ENCODE measurements at regions not wholly inside any gene's neighbourhood (a gene's known extent, or its start where the extent isn't known, plus 50 kb on each side); places are given as distances from the start of the nearest gene placed in this dataset.

DNA sequence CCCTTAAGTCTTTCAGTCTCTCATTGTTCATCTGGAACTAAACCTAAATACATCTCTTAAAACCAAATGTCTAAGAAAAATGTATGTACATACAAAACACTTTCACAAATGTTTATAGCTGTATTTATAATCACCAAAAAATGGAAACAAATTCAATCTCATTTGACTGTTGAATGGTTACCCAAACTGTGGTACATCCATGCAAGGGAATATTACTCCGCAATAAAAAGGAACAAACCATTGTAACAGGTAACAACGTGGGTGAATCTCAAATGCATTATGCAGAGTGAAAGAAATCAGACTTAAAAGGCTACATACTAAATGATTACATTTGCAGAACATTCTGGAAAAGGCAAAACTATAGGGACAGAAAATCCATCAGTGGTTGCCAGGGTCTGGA is 425.2 kb downstream of the COG6 start:
- no peak for ATAC-seq

DNA sequence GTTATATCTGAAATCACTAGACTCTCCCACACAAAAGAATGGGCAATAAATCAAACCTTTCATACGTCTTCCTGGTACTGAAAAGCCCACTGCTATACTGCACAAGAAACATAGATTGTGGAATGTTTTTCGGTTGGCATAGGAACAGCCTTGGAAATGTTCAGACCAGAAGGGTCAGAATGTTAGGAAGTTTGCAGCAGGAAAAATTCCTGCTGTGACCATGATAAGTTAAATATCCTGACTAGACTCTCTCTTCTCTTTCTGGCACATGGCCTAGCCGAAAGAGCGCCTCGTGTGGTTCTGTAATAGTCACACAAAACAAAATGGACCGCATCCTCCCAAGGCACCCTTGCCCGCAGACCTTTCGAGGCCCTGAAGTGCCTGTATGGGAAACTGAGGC is 427.2 kb downstream of the COG6 start:
- no peak for ATAC-seq

DNA sequence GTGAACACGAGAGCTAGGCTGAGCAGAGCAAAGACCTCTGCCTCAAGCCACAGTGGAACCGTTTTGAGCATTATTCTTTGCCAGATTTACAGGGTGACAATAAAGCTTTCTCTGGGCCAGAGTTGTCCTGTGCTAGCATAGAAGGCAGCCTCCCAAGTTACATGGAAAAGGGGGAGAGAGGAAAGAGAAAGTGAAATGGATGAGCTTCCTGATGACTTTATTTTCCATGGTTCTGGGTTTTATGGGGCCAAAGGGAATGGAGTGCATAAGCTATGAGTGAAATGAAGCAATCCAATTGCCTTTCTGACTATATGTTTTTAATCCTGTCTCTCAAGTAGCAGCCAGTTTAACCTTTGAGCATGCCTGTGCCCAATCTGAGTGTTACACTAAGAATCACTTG is 428.4 kb downstream of the COG6 start:
- no peak for ATAC-seq

DNA sequence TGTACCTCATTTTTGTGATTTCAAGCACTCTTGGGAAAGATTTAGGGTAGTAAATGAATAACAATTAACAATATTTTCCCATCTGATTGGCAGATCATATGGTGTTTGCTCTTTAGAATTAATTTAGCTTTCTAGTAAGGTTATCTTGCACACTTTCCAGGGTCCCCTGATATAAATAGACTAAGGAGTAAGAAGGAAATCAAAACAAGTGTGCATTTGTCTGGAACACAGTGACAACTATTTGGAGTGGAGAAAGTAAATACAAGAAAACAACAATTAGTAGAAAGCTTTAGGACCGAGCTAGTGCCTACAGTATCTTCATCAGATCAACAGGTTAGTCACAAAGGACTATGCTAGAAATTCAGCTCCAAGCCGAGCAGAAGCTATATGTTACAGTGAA is 429.5 kb downstream of the COG6 start:
- no peak for ATAC-seq

DNA sequence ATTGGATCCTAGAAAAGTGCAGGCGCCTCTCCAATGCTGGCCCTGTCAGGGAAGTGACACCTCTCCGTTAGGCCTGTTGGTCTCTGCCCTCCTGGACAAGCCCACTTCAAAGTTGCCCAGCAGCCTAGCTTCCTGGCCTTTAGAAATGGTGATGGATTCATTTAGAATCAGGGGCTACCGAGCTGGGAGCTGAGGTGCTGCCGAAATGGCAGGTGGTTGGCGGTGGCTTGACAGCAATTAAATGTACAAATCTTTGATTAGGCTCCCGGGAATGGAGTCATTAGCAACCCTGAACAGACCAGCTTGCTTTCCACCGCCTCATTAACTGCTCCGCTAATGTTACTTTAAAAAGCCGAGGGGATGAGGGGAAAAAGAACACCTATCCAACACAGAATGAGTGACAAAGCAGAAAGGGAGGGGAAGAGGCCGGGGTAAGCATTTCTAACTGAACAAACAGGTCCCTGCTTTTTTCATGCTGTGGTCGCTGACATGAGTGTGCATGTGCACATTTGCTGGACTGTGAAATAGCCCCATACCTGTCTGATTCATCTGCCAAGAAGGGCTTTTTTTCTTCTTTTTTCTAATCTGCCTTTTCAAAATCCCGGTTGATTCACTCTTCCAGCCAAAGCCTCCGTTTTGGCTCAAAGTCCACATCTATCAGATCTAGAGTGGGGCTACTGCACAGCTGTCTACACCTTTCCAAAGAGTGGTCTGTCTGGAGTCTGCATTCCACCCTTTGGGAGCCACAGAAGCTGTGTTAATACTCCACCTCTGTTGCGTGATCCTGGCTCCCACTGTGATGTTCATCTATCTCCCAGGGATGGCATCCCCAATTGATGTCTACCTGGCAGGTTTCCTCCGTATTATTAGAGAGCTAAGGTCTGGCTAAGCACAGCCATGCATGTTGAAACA is 431.9 kb downstream of the COG6 start:
- peak; percentile 54 for ATAC-seq

DNA sequence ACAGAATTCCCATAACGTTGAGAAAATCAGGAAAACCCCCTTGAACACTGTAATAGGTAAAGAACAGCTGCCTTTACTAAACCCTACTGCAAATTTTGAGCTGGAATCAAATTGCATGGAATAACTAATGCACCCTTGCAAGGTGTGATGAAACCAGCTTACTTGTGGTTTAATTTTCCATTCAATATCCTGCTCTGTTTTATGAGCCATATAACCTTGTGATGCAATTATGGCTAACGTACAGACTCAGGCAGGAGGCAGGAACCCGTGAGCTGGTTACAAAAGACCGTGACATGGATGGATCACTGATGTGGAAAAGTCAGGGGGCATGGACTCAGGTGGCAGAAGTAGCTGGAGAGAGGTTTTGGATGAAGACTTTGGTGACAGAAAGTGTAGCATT is 438.6 kb downstream of the COG6 start:
- peak; percentile 20 for ATAC-seq

DNA sequence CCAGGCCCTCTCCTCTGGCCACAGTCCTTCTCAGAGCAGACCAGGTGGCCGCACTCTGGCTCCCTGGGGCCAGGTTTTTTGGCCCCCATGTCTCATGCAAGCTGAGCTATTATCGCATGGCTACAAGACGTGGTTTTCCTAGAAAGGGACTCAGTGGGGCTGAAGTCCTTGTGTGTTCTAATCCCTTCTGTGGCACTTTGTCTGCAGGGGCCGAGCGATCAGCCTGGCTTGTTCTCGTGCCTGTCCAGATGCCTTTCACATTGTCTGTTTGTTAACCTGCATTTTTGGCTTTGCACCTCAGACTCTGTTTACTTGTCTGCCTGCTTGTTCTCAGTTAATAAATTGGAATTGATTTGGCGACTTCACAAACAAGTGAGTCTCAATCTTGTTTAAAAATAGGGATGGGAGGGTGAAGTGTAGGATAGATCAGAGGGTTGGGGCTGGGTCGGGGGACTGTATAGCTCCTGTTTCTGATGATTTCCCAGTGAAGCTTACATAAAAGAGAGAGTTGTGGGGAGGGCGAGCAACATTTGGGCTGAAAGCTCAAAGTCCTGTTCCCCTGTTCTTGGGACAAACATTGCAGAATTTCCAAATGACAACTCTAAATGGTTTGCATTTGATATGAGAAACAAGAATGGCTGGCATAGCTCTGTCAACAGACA is 440.4 kb downstream of the COG6 start:
- no peak for ATAC-seq

DNA sequence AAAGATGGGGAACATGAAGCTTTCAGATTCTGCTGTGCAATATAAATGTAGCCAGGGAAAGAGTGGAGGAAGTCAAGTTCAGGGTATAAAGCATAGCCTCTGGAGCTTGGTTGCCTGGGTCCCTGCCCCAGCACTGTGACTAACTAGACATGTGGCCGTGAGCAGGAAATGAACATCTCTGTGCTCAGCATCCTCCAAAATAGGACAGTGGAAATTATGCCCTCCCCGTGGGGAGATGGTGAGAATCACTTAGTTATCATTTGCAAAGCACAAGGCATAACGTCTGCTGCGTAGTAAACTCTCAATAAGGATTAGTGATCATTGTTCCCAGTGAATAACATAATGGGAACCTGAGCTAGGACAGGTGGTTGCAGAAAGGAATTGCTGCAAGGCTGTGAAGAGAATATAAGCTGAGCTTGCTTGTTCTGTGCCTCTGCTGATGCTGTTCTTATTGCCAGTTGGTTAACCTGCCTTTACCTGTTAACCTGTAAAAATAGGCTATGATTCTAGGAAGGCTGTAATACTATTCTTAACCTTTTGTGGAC is 441.0 kb downstream of the COG6 start:
- ATAC-seq: peak; percentile 48

DNA sequence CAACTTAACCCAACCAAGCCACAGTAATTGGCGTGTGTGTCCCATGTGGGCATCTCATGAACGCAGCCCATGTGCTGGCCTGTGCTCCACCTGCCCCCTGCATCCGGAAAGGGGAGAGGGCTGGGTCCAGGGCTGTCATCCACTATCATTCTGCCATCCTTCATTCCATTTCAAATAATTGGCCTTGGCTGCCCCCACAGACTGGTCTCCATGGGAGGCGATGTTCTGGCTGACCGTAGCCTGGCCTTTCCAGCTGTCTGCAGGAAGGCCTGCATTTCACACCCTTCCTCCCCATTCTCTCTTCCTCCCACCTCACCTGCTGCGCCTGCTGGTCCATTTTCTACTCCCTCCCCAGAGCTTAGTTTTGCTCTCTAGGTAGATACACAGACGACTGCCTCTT is 442.8 kb downstream of the COG6 start:
- no peak for ATAC-seq

DNA sequence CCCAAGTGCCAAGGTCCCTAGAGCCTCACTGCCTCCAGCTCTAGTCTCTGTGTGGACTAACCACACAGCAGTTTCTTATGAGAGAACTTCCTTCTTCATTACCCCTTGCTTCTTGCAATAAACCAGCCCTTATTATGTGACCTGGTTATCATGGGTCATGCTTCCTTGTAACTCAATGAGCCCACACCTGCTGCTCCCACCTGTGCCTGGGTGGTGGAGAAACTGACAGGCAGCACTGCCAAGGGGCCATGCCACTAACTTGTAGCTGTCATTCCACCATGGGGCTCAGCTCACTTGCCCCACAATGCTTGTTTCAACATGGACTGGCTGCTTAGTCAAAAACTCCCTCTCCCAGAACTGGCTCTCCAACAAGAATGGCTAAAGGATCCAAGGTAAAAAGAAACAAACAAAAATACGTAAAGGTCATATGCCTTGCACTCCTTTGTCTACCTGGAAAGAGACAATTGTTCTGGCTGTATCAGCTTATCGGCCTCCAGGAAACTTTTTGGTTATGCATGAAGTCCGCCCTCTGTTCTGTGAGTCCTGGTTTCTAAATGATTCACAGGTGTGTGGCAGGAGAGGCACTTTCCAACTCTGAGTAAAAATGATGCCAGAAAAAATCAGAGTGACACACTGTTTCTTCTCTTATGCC is 446.4 kb downstream of the COG6 start:
- peak; percentile 80 for ATAC-seq

DNA sequence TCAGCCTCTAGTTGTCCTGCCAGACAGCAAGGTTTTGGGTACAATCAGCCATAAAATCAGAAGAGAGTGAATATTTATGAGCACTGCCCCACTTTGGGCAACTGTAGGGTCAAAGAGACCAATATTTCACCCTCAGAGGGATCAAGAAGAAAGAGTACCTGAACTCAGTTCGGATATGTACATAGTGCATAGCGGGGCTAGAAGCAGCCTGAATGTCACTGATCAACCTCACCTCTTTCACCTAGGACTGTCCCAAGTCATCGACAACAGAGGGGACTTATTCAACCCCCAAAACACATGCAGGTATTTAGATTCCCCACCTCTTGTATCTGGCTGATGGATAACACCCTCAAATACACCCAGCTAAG is 446.9 kb downstream of the COG6 start:
- ATAC-seq: peak; percentile 1

DNA sequence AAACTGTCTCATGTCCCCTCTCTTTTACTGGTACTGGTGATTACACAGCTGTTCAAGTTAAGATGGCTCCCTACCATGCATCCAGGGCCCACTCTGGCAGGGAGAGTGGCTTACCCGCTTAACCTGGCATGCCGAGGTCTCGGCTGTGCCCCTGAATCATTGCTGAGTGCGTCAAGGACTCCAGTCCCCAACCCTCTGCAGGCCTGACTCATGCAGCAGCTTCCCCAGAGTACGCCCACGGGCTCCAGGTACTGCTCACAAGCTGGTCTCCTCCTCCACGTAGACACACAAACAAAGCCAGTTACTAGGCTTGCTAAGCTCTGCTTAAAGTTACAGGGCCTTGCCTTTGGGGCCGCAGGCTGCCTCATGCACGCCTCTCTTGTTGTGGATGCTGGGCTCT is 447.4 kb downstream of the COG6 start:
- ATAC-seq: peak; percentile 95

DNA sequence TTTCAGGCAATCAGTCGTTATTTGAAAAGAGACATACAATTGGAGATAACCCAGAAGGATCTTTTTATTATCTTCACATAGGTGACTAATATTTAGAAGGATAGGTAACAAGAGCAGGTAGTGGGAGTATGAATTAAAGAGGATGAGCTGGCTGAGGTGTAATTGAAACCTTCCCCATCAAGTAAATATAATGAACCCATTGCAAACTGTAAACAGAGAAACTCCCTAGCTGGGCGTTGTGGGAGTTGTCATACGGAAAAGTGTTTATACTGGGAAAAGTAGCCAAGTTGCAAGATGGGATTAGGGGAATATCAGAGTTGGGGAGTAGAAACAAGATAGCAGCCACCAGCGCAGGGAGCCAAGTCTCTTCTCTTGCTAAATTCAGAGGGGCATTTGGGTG is 448.4 kb downstream of the COG6 start:
- ATAC-seq: no peak

DNA sequence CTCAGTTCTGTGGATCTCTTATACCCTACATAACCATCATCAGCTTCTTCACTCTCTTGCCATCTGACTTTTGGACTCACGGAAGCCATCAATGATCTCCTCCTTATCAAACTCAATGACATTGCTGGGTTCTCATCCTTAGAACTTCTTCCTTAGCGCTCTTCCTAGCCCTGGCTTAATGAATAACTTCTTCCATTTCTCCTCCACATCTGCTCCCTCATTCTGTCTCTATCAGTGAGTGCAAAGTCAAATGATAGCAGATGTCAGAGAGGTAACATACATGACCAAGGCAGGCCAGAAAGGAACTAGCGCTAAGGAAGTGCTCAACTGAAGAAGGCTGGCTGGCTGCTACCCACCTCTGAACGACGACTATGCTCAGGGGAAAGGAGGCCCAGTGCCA is 449.8 kb downstream of the COG6 start:
- no peak for ATAC-seq

DNA sequence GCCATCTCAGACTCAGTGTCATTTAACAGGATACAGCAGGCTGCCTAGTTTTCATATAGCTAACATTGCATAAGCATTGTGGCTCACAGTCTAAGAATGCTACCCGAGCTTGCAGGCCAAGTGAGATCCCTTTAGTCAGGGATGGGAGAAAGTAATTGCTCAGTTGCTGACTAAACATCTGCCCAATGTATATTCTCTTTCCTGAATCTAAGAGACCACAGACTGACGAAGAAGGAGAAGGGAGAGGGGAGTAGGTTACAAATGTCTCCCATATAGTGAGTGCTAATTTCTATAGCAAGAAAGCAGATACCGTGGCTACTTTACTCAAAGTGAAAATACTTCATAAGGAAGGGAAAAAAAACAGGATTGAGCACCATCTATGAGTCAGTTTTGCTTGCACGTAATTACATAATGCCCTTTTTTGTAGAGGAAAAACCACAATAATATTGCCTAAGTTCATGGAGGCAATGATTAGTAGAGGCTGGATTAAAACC is 453.9 kb downstream of the COG6 start:
- ATAC-seq: peak; percentile 95

DNA sequence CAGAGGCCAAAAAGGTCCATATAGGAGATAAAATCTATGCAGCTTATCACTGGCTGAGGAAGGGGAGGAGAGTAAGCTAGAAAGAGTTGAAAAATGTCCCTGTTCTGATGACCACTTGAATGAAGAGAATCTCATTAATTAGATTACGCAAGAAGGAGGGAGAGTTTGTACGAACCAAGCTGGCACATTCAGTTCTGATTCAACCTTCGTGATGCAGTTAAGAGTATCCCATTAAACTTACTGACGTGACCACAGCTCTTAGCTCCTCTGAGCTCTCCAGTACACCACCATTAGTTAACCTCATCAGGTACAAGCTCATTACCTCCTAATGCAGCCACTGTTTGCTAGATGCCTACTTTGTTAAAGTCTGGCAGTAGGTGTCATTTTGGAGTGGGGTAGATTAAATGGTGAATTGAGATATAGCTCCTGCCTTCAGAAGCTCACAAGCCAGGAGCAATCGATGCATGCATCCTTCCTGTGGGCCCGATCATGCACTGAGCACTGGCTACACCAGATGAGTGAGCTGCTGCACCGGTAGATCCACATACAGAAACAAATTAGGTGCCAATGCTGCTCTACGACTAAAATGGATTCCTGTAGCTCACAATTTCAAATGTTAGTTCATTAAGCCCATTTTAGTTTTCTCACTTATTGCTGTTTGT is 458.3 kb downstream of the COG6 start:
- ATAC-seq: no peak

DNA sequence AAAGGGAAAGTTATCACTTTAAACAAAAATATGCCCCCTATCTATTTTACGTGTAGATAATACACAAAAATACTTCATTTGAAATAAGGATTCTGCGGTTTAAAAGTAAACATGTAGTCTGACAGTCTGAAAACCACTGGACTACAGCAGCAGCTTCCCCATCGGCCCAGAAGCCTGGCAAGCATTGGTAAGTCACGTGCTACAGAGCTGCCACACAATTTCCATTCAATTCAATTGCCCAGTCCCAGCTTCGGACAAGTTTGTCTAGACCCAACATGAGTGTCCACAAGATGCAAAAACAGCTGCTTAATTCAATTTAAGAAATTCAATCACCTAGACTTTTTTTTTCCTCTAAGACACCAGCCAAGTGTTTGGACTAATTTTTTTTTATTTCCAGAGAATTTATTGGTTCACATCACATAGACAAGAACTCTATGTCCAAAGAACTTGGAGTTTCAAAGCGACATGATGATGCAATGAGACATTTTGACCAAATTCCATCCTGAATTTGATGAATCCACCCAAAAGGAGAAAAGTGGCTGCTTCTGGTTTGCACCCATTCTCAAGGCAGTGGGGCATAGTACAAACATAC is 458.9 kb downstream of the COG6 start:
- no peak for ATAC-seq

DNA sequence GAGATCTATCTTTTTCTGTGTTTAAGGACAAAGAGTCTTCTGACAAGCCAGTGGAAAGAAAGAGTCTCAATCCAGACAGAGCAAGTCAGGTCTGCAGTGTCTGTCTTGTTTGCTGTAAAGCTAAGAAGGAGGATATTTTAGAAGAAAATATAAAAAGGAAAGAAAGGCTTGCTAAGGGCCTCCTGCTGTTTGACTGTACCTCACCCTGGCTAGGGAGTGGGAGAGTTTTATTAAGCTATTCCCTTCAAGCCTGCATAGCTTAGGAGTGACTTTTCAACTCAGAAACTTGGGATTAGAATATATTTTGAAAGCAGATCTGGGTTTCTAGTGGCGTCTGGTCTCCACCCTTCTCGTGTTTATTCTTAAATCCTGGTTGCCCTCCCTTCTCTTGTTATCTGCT is 460.0 kb downstream of the COG6 start:
- ATAC-seq: no peak

DNA sequence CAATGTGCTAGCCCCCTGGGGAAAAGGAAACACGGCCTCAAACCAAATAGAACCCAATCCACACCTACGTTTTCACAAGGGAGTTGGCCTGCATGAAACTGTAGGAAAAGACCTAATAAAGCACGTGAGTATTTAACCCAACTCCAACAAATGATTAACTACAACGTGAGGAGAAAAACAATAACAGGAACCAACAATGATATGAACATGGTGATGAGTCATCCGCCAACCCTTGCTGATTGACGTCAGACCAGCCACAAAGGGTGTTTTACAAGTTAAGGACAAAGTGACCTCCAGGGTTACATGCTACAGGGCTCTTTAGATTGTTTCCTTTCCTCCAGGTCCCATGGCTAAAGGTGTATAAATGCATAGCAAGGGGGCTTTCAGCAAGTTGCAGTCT is 460.5 kb downstream of the COG6 start:
- ATAC-seq: peak; percentile 87

DNA sequence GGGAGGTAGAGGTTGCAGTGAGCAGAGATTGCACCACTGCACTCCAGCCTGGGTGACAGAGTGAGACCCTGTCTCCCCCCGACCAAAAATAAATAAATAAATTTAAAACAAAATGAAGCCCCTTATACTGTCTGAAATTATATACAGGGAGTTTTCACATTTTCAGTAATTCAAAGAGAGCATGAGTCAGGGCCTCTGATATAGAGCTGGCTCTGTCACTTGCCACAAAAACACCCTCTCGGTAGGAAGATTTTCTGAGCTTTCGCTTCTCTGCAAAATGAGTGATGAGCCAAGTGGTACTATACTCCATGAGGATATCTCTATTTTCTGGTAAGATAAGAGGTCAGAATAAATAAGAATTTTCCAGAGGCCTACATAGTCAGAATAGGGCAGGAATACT is 462.9 kb downstream of the COG6 start:
- ATAC-seq: no peak

DNA sequence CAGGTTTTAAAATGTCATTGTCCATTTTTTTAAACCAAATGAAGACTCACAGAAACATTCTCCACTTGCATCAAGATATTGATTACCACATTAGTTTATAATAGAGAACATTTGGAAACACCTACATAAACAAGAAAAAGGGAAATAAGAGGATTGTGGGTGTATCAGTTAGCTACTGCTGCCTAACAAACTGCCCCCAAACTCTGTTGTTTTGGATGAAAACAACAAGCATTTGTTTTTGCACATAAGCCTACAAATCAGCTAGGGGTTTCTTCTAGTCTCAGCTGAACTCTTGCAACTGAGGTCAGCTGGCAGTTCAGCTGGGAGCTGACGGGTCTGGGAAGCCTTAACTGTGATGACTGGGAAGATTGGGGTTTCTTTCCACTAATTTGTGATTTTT is 464.4 kb downstream of the COG6 start:
- no peak for ATAC-seq

DNA sequence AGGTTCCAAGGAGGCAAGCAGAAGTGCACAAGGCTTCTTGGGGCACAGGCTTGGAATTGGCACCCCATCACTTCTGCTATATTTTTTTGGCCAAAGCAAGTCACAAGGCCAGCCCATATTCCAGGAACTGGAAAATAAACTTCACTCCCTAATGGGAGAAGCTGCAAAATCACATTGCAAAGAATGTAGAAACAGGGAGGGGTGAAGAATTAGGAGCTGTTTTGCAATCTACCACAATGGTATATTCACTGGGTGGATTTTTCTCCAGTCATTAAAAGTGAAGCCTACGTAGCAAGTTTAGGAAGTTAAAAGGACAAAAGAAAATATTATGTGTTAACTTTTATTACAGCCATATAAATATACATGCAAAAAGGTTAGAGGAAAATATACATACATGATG is 464.8 kb downstream of the COG6 start:
- ATAC-seq: peak; percentile 59

Measured in esophagus mucosa (tissue), 1 donor.